ENCODE measurements at regions not wholly inside any gene's neighbourhood (a gene's known extent, or its start where the extent isn't known, plus 50 kb on each side); places are given as distances from the start of the nearest gene placed in this dataset.

- ChIA-PET CTCF (no interaction called here), POLR2A (ENCODE audit: unreplicated experiment) (no interaction called here)
- Histone ChIP-seq H3K4me1 (replicated peaks; ENCODE audit: insufficient read depth) (no peaks in the 10 kb centered on the region), H3F3A (ENCODE audit: insufficient read depth, low read depth) (no peaks in the 10 kb centered on the region), H3K79me2 (ENCODE audit: low read depth) (no peaks in the 10 kb centered on the region), H3K4me3 (no peak overlapping the region), H3K27ac (no peak overlapping the region), H3K36me3 (ENCODE audit: low read depth) (no peaks in the 10 kb centered on the region), H3K27me3 (ENCODE audit: insufficient read depth, low read depth) (no peaks in the 10 kb centered on the region), H3K9me3 (ENCODE audit: insufficient read depth, low read depth) (no peaks in the 10 kb centered on the region), H3K4me2 (no peak overlapping the region), H4K20me1 (ENCODE audit: insufficient read depth) (no peaks in the 10 kb centered on the region), H3K9me2 (ENCODE audit: insufficient read depth) (no peaks in the 10 kb centered on the region), H2AFZ (no peak overlapping the region)
- intact Hi-C loops (cut with micrococcal nuclease; ENCODE audit: unreplicated experiment) = no loop called here
- no peak for TF ChIP-seq CTCF (conservative IDR thresholded peaks at IDR 0.05)
- TF ChIP-seq EZH2 (IDR thresholded peaks at IDR 0.05; ENCODE audit: low read depth) = no peak
- no TSS peak for BruUV-seq (replicated peaks)
- DNase-seq = no peak
These were observed 208.4 kb downstream of the ADGRG6 start for GRCh38 chr6:142510211-142510610.

- H3K9me2 ChIP-seq (ENCODE audit: insufficient read depth) = no peaks in the 10 kb centered on the region
- H3K36me3 ChIP-seq (ENCODE audit: low read depth) = no peaks in the 10 kb centered on the region
- H3K4me2 ChIP-seq = peak overlapping the region; percentile 30; the same call in 1 of the 2 replicates
- H3K4me1 ChIP-seq (replicated peaks; ENCODE audit: insufficient read depth) = peaks cover 9% of the 10 kb centered on the region; the same call in 1 of the 2 replicates
- H4K20me1 ChIP-seq (ENCODE audit: insufficient read depth) = no peaks in the 10 kb centered on the region
- H3F3A ChIP-seq (ENCODE audit: insufficient read depth, low read depth) = no peaks in the 10 kb centered on the region
- H3K79me2 ChIP-seq (ENCODE audit: low read depth) = no peaks in the 10 kb centered on the region
- no peaks in the 10 kb centered on the region for H3K27me3 ChIP-seq (ENCODE audit: insufficient read depth, low read depth)
- no peak overlapping the region for H3K27ac ChIP-seq
- TF ChIP-seq CTCF (conservative IDR thresholded peaks at IDR 0.05) (no peak), EZH2 (IDR thresholded peaks at IDR 0.05; ENCODE audit: low read depth) (no peak)
- peak; percentile 53 to 70 for DNase-seq
- BruUV-seq (replicated peaks) = no TSS peak
- ChIA-PET POLR2A (ENCODE audit: unreplicated experiment) (interaction anchor here (0.7 kb wide), 1 partner anchor 21 kb away, joined by 13 read pairs; no protein-coding TSS in a partner anchor), CTCF (no interaction called here)
- intact Hi-C loops (cut with micrococcal nuclease; ENCODE audit: unreplicated experiment) = no loop called here
- H3K4me3 ChIP-seq = no peak overlapping the region
- 0 out of 2 replicates have a peak, but pooled peaks cover 4% of the 10 kb centered on the region for H3K9me3 ChIP-seq (ENCODE audit: insufficient read depth, low read depth)
- no peak overlapping the region for H2AFZ ChIP-seq
These were observed 216.3 kb downstream of the ADGRG6 start for GRCh38 chr6:142518126-142518525.

- Histone ChIP-seq H3K4me1 (replicated peaks; ENCODE audit: insufficient read depth) (peaks cover 9% of the 10 kb centered on the region; the same call in 1 of the 2 replicates), H2AFZ (no peak overlapping the region), H3K27ac (no peak overlapping the region), H3K9me2 (ENCODE audit: insufficient read depth) (no peaks in the 10 kb centered on the region), H3K4me2 (no peak overlapping the region), H3K4me3 (no peak overlapping the region), H3K9me3 (ENCODE audit: insufficient read depth, low read depth) (0 out of 2 replicates have a peak, but pooled peaks cover 4% of the 10 kb centered on the region), H3K27me3 (ENCODE audit: insufficient read depth, low read depth) (no peaks in the 10 kb centered on the region), H3K36me3 (ENCODE audit: low read depth) (no peaks in the 10 kb centered on the region), H4K20me1 (ENCODE audit: insufficient read depth) (no peaks in the 10 kb centered on the region), H3K79me2 (ENCODE audit: low read depth) (no peaks in the 10 kb centered on the region), H3F3A (ENCODE audit: insufficient read depth, low read depth) (no peaks in the 10 kb centered on the region)
- intact Hi-C loops (cut with micrococcal nuclease; ENCODE audit: unreplicated experiment) = no loop called here
- ChIA-PET POLR2A (ENCODE audit: unreplicated experiment) (no interaction called here), CTCF (no interaction called here)
- no peak for DNase-seq
- TF ChIP-seq EZH2 (IDR thresholded peaks at IDR 0.05; ENCODE audit: low read depth) (no peak), CTCF (conservative IDR thresholded peaks at IDR 0.05) (no peak)
- BruUV-seq (replicated peaks) = no TSS peak
These were observed 217.0 kb downstream of the ADGRG6 start for GRCh38 chr6:142518761-142519160.

Measured in PC-9 (cell line).